HepG2 (cell line): ENCODE measurements at regions not wholly inside any gene's neighbourhood (a gene's known extent, or its start where the extent isn't known, plus 50 kb on each side); places are given as distances from the start of the nearest gene placed in this dataset.

Experiments
- EP300 ChIP-seq, 3 experiments: sonication (generic) in 1 of 3; formaldehyde crosslinking in 1 of 3; IDR thresholded peaks; 2 replicates each; pipeline versions ENCODE4 v1.5.1 to v1.6.1; 2011 to 2020; ENCODE audit warnings: low read depth in 2 of 3, low read length in 2 of 3, borderline replicate concordance in 1 of 3, improper control_type of control experiment in 1 of 3, mild to moderate bottlenecking in 1 of 3, missing genetic modification reagents in 1 of 3, moderate library complexity in 1 of 3
- GABPB1 ChIP-seq: IDR thresholded peaks from 2 replicates; pipeline ENCODE4 v1.6.1; 2016; ENCODE audit warnings: mild to moderate bottlenecking, missing genetic modification reagents, moderate library complexity, missing compliant biosample characterization
- NCOA2 ChIP-seq: sonication (generic); formaldehyde crosslinking; IDR thresholded peaks from 2 replicates; pipeline ENCODE4 v1.8.0; 2022; ENCODE audit warnings: inconsistent platforms
- NR2F1 ChIP-seq, 2 experiments: fragments of 450-650 bp in 1 of 2; formaldehyde crosslinking in 1 of 2; IDR thresholded peaks; 2 replicates each; pipeline versions ENCODE4 v1.5.0 to v1.6.1; 2016 to 2020; ENCODE audit warnings: mild to moderate bottlenecking in 1 of 2, missing compliant biosample characterization in 1 of 2, missing genetic modification reagents in 1 of 2, moderate library complexity in 1 of 2
- NRL ChIP-seq: sonication (generic); formaldehyde crosslinking; IDR thresholded peaks from 2 replicates; pipeline ENCODE4 v1.5.0; 2020; ENCODE audit warnings: missing genetic modification reagents, mild to moderate bottlenecking, moderate library complexity, borderline replicate concordance
- PAXIP1 ChIP-seq: sonication (generic); formaldehyde crosslinking; conservative IDR thresholded peaks from 2 replicates; pipeline ENCODE4 v1.4.0; 2020; ENCODE audit warnings: mild to moderate bottlenecking, missing genetic modification reagents, moderate library complexity
- SALL1 ChIP-seq: sonication (generic); formaldehyde crosslinking; IDR thresholded peaks from 2 replicates; pipeline ENCODE4 v1.8.0; 2022; ENCODE audit warnings: mild to moderate bottlenecking, missing genetic modification reagents
- SIX4 ChIP-seq: sonication (generic); formaldehyde crosslinking; IDR thresholded peaks from 2 replicates; pipeline ENCODE4 v1.4.0; 2020; ENCODE audit warnings: missing genetic modification reagents
- SOX13 ChIP-seq, 3 experiments: fragments of 450-650 bp in 1 of 3; sonication (generic) in 1 of 3; formaldehyde crosslinking in 1 of 3; IDR thresholded peaks in 2 of 3; conservative IDR thresholded peaks in 1 of 3; 2 replicates each; pipeline versions ENCODE4 v1.5.0 to v1.6.1; 2016 to 2020; ENCODE audit warnings: antibody characterized with exemption in 1 of 3, mild to moderate bottlenecking in 1 of 3, missing compliant biosample characterization in 1 of 3, missing genetic modification reagents in 1 of 3, moderate library complexity in 1 of 3
- TFDP1 ChIP-seq: IDR thresholded peaks from 2 replicates; pipeline ENCODE4 v1.6.1; 2016; ENCODE audit warnings: missing compliant biosample characterization, missing genetic modification reagents, borderline replicate concordance
- THAP7 ChIP-seq: sonication (generic); formaldehyde crosslinking; IDR thresholded peaks from 2 replicates; pipeline ENCODE4 v1.8.1; 2023; ENCODE audit warnings: mild to moderate bottlenecking, missing genetic modification reagents
- ZMYM2 ChIP-seq: sonication (generic); formaldehyde crosslinking; IDR thresholded peaks from 2 replicates; pipeline ENCODE4 v1.8.0; 2022; ENCODE audit warnings: mild to moderate bottlenecking, missing genetic modification reagents
- ZNF121 ChIP-seq: sonication (generic); formaldehyde crosslinking; IDR thresholded peaks from 2 replicates; pipeline ENCODE4 v1.5.0; 2020; ENCODE audit warnings: mild to moderate bottlenecking, missing genetic modification reagents
- ZNF572 ChIP-seq: sonication (generic); formaldehyde crosslinking; IDR thresholded peaks from 2 replicates; pipeline ENCODE4 v1.5.1; 2020; ENCODE audit warnings: mild to moderate bottlenecking, missing genetic modification reagents
- ZNF792 ChIP-seq: IDR thresholded peaks from 2 replicates; pipeline ENCODE4 v1.6.1; 2016
- ZNF878 ChIP-seq: sonication (generic); formaldehyde crosslinking; IDR thresholded peaks from 2 replicates; pipeline ENCODE4 v1.8.1; 2023; ENCODE audit warnings: mild to moderate bottlenecking, missing genetic modification reagents, moderate library complexity
- TF ChIP-seq, protein P1 (sequence below), 2 experiments: sonication (generic) in 1 of 2; formaldehyde crosslinking in 1 of 2; IDR thresholded peaks; 2 replicates each; pipeline versions ENCODE4 v1.5.1 to v1.6.1; 2011 to 2020; ENCODE audit warnings: borderline replicate concordance in 1 of 2, low read depth in 1 of 2, low read length in 1 of 2, mild to moderate bottlenecking in 1 of 2, missing genetic modification reagents in 1 of 2, moderate library complexity in 1 of 2
- TF ChIP-seq, protein P2 (sequence below): sonication (generic); formaldehyde crosslinking; IDR thresholded peaks from 2 replicates; pipeline ENCODE4 v1.4.0; 2020; ENCODE audit warnings: mild to moderate bottlenecking, missing genetic modification reagents

DNA sequence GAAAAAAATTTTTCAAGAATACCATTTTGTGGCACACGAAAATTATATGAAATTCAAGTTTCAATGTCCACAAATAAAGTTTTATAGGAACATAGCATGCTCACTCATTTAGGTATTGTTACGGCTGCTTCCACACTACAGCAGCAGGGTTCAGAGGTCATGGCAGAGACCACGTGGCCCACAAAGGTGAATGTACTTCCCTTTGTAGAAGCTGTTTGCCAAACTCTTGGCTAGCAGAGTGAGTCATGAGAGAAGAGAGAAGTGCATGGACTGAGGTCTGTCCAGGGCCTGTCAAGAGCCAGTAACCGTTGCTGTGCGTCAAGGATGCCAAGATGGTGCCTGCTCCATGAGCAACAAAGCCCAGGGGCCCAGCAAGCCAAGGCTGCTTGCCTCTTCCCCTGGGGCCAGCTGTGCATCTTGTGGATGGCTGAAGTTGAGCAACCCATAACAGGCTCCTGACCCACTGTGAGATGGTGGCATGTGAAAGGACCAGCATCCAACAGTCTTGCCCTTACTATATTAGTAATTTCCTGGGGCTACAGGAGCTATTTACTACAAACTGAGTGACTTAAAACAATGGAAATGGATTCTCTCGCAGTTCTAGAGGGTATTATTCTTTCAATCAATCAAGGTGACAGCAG is 64.8 kb upstream of the ATP5PO start (continued):
- TF ChIP-seq GABPB1 (CRISPR knock-in tag) (peak; percentile 43; the same call in 1 of the 2 replicates), EP300 (IDR thresholded peaks at IDR 0.05; ENCODE audit: low read depth in 2 of 2, low read length in 2 of 2) (peak in 1 of 2 experiments; percentile 31; a peak in 1 of 4 replicates), EP300 (CRISPR knock-in tag; IDR thresholded peaks at IDR 0.05; ENCODE audit: borderline replicate concordance) (no peak), ZNF878 (CRISPR knock-in tag) (0 out of 2 replicates have a peak, but pooled peaks have one; percentile 25), NCOA2 (no peak), SIX4 (CRISPR knock-in tag) (no peak), SOX13 (IDR thresholded peaks at IDR 0.05) (no peak), SOX13 (CRISPR knock-in tag; conservative IDR thresholded peaks at IDR 0.05 in 1 of 2, IDR thresholded peaks at IDR 0.05 in 1 of 2) (peak in 1 of 2 experiments; percentile 57; a peak in 2 of 4 replicates), THAP7 (CRISPR knock-in tag) (no peak), ZMYM2 (CRISPR knock-in tag) (no peak), ZNF572 (CRISPR knock-in tag) (no peak), PAXIP1 (CRISPR knock-in tag) (peak; percentile 30; the same call in 1 of the 2 replicates), TFDP1 (CRISPR knock-in tag) (peak; percentile 16; the same call in 1 of the 2 replicates), SALL1 (CRISPR knock-in tag) (peak; percentile 30; the same call in 1 of the 2 replicates), ZNF792 (CRISPR knock-in tag) (peak; percentile 62; the same call in 1 of the 2 replicates), NRL (CRISPR knock-in tag) (no peak), NR2F1 (CRISPR knock-in tag; IDR thresholded peaks at IDR 0.05) (peak; percentile 70 to 80), ZNF121 (CRISPR knock-in tag) (no peak)
- TF ChIP-seq, protein P1, sequence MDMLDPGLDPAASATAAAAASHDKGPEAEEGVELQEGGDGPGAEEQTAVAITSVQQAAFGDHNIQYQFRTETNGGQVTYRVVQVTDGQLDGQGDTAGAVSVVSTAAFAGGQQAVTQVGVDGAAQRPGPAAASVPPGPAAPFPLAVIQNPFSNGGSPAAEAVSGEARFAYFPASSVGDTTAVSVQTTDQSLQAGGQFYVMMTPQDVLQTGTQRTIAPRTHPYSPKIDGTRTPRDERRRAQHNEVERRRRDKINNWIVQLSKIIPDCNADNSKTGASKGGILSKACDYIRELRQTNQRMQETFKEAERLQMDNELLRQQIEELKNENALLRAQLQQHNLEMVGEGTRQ (IDR thresholded peaks at IDR 0.05; ENCODE audit: low read depth, low read length) = peak; percentile 78
- TF ChIP-seq, protein P1 (CRISPR knock-in tag; IDR thresholded peaks at IDR 0.05; ENCODE audit: borderline replicate concordance) = peak; percentile 79; the same call in 1 of the 2 replicates
- TF ChIP-seq, protein P2, sequence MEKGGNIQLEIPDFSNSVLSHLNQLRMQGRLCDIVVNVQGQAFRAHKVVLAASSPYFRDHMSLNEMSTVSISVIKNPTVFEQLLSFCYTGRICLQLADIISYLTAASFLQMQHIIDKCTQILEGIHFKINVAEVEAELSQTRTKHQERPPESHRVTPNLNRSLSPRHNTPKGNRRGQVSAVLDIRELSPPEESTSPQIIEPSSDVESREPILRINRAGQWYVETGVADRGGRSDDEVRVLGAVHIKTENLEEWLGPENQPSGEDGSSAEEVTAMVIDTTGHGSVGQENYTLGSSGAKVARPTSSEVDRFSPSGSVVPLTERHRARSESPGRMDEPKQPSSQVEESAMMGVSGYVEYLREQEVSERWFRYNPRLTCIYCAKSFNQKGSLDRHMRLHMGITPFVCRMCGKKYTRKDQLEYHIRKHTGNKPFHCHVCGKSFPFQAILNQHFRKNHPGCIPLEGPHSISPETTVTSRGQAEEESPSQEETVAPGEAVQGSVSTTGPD (CRISPR knock-in tag) = 0 out of 2 replicates have a peak, but pooled peaks have one; percentile 22
